NCI-H1436 treated with DMSO at 0.1 percent for 48 hours (cell line): ENCODE measurements at regions not wholly inside any gene's neighbourhood (a gene's known extent, or its start where the extent isn't known, plus 50 kb on each side); places are given as distances from the start of the nearest gene placed in this dataset.
"Not testable (repeated sequence)": the region's sequence is repeated elsewhere in the genome, so short reads cannot be mapped to it uniquely, and the experiment has no call there.

Source experiments
- DNase-seq: peaks from one replicate; lab custom pipeline; 2025; lab: John Stamatoyannopoulos, UW

DNA sequence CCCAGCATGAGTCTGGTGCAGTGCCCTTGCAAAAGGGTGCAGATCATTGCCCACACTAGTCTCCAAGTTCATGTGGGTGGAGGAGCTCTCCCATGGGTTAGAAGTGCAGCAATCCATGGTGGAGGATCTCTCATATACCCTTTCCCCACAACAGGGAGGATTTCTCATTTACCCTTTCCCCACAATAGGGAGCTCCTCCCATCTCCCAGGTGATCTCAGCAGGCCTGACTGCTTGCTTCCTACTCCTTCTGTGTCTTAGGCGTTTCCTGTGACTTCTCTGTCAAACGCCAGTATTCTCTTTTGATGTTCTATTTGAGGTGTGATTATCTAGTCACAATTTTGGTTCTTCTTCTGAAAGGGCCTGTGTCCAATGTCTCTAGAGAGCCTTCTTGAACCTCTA lies 133.8 kb upstream of the RFX3 start:
- DNase-seq: no peak

DNA sequence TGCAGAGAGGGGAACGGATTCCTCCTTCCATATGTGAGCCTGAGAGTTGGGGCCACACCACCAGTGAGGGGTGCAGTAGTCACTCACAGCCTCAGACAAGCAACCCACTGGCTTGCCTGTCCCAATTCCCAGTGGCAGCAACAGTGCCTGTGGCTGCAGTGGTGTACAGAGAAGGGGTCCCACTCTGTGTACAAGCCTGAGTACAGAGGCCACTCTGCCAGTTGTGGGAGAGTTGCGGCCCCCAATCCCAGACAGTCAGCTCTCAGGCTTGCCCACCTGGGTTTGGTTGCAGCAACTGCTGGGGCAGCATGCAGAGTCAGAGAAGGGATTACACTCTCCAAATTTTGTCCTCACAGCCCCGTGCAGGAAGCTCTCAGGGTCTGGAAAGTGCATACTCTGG lies 133.2 kb upstream of the RFX3 start:
- no peak for DNase-seq

DNA sequence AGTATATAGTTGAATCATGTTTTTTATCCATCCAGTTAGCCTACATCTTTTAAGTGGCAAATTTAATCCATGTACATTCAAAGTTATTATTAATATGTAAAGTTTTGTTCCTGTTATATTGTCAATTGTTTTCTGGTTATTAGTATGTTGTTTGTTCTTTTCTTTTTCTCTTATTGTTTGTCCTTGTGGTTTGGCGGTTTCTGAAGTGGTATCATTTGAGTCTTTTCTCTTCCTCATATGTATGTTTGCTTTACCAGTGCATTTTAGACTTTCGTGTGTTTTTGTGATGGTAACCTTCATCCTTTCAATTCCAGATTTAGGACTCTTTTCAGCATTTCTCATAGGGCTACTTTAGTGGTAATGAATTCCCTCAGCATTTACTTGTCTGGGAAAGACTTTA lies 130.4 kb upstream of the RFX3 start:
- DNase-seq: no peak

DNA sequence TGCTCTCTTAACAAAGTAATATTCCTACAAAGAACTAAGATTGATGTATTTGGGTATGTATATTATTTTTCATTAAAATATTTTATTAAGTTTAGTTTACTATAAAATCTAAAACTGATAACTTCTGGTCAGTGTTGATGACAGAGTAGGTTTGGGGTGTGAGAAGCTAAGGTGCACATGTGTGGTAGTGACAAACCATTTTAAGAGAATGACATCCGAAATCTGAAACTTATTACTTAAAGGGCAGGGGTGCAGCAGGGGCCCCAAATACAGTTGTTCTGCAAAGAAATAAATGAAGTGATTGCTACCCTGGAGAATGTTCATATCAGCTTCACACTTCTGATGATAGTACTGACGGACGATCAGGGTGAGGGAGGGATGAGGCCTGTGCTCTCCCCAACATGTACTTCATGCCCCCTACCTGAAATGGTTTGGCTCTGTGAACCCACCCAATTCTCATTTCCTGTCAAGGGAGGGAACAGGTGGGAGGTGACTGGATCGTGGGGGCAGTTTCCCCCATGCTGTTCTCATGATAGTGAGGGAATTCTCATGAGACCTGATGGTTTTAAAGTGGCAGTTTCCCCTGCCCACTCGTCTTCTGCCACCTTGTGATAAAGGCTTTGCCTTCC lies 125.3 kb upstream of the RFX3 start:
- no peak for DNase-seq

DNA sequence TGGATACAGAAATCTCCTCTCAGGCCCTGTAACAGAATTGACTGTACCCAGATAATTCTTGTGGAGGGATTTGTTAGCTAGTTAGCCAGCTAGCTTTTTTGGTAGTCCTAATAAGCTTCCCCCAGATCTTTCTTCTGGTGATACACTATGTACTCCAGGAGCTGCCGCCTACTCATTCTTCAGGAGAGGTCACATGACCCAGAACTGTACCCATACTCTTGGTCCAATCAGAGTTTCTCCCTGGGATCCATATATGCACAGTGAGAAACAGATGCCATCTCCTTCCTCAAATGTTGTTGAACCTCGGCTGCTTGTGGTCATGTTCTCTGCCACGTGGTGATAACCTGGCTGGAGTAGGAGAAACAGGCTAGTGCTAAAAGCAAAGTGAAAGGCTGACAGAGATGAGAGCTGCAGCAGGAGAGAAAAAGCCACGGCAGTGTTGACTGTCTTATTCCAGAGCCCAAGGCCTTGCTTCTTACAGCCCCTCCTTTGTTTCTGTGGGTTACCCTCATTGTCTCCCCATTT lies 123.0 kb upstream of the RFX3 start:
- no peak for DNase-seq

DNA sequence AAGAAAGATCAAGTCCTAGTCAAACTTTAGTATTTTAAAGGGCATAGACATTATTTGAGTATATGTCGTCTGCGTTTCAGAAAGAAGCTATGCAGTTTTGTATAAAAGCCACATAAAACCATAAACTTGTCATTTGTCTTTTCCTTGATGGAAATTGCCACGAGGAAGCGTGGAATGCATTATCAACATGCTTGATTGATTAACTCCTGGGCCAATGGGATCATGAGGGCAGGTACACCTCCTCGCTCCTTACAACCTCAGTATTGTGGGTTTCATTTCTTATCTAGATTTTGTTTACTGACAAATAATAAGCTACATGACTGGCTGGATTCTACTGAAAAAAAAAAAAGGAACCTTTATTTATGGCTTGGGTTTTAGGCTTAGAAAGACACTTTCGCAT lies 122.5 kb upstream of the RFX3 start:
- no peak for DNase-seq

DNA sequence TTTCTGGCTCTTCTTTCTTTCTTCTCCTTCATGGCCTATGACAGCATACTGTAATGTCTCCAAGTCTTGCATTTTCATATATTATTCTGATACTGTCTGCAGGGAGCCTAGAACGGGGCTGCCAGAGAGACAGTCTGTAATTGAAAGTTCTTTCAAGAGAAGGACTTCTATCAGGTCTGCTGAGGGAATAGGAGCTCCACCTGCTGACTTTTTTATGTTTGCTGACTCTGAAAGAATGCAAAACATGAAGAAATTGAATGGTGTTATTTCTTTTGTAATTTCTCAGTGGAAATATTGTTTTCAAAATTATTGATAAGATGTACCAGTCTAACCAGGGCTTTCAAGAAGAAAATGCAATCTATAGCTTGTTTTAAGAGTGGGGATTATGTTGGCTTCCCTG lies 121.9 kb upstream of the RFX3 start:
- DNase-seq: no peak

DNA sequence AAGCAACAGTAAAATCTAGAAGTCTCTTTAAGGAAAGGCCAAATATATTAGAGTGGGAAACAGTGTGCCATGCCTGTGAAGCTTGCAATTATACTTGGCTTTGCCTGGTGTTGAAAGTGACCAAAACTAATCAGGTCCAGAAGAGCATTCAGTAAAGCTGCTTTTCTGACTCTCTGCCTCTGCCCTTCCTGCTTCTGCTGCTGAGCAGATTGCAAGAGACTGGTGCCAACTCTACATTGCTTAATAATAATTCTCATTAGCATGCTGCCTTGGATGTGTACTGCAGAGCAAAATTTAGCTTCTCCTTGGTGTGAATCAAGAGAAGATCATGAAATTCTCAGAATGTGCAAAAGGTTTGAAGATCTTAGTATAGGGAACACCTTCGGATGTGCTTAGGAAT lies 120.4 kb upstream of the RFX3 start:
- DNase-seq: no peak

DNA sequence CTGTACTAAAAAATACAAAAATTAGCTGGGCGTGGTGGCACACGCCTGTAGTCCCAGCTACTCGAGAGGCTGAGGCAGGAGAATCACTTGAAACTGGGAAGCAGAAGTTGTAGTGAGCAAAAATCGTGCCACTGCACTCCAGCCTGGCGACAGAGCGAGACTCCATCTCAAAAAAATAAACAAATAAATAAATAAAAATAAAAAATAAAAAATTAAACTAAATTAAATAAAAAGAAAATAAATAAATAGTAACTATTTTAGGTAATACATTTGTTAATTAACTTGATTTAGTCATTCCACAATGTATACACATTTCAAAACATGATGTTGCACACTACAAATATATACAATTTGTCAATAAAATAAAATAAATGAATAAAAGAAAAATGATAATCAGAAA lies 116.3 kb upstream of the RFX3 start:
- DNase-seq: not testable (repeated sequence)

DNA sequence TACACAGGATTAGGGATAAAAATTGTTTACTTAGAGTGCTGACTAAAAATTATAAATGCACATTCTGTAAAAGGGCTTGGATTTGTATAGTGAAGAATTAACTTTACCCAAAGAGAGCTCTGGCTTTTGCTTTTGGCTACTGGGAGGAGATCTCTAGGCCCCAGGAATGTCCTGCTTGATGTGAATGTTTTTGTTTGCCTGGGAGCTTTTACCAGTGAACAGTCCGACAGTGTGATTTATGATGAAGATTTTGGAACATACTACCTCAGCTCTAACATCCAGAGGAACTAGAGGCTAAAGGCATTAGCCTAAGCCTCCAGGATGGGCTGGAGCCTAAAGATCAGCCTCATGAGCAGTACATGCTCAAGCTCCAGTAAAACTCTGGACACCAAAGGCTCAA lies 103.7 kb upstream of the RFX3 start:
- DNase-seq: no peak

DNA sequence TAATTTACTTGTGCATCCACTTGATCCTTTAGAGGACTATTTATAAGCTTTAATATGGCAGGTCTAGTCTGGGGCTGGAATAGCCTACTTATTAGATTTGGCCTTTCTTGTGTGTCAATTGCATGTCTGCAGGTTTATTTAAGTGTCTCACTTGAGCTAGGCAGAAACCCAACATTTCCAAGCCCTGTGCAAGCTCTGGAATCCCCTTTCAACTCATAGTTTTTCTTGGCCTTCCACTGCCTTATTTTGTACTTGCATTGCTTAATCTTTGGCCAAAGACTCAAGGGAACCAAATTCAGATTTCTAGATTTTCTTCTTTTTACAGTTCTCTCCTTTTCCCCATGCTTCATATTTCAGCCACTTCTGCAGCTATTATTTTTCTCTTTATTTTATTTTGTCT lies 102.4 kb upstream of the RFX3 start:
- no peak for DNase-seq

DNA sequence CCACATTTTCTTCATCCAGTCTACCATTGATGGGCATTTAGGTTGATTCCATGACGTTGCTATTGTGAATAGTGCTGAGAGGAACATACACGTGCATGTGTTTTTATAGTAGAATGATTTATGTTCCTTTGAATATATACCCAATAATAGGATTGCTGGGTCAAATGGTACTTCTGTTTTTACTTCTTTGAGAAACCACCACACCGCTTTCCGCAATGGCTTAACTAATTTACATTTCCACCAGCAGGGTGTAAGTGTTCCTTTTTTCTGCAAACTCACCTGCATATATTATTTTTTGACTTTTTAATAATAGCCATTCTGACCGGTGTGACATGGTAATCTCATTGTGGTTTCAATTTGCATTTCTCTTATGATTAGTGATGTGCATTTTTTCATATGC lies 82.2 kb upstream of the RFX3 start:
- DNase-seq: no peak

DNA sequence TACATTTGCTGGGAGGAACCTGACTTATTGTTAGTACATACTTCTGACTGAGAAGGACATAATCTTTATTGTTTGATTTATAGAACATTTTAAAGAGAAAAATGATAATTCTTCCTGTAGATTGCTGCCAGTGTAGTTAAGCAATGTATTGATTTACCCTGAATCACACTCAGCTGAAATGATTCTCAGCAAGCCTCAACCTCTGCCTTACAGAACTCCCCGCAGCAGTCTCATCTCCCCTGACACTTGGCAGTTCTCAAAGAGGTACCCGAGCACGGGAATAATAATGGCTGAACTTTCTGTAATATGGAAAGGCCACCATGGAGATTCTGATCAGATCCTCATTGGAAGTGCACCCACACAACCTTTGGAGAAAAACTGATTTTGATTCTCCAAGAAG lies 74.9 kb upstream of the RFX3 start:
- DNase-seq: no peak

DNA sequence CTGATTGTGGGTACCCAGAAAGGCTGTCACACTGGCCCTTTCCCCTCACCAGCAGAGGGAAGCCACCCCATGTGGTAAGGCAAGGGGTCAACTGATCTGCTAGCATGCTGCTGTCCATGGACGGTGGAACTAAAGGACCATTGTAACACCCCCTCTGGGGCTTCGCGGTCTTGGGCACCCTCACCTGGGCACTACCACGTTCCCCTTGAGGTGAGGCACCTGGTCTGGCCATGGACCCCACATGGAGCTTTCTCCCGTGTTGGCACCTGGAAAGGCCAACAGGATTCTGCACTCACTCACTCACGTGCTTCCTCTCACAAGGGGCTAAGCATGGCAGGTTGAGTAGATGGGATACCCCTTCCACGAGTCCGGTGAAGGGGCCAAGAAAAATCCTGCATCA lies 72.0 kb upstream of the RFX3 start:
- DNase-seq: no peak

DNA sequence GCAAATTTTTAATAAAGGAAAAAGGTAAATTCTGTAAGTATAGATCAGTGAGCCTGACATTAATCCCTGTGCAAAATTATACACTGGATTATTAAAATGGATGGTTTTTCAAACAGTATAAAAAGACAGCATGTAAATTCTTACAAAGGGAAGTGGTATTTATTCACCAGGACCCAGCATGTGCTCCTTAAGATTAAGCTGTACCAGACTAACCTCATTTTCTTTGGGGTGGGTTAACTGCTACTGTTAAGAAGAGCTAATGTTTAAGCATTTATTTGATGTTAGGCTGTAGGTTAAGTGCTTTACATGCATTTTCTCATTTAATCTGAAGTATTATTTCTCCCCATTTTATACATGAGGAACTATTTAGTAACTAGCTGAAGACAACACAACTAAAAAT lies 60.3 kb upstream of the RFX3 start:
- DNase-seq: no peak

DNA sequence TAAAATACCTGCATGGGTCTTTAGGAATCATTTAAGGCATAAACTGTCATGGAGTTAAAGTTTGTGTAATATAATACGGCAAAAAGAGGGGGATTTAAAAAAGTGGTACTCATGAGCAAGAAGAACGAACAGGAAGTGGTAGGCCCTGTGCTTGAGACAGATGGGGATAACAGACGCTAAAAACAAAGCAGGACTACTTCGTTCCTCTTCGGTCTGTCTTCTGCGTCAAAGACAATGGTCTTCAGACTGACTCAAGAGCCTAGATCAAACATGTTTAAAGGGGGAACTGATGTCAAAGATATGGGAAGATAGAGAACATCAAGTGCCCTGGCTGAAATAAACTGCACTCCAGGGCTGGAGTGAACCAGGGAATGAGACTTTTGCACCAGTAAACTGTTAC lies 59.8 kb upstream of the RFX3 start:
- no peak for DNase-seq

DNA sequence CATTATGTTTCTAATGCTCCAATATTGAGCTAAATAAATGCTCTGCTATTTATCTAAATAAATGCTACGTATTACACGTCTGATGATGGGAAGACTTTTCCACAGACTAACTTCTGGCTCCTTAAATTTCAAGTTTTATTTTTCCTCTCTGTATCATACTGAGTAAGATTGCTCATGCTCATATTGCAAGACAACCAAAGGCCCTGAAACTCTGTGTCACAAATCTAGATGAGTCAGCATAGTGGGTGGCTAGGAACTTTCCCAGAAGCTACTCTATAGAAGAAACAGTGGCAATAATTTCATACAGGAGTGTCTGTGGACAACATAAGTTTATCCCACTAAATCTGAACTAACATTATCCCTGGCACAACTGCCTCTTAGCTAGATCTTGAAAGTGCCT lies 53.0 kb upstream of the RFX3 start:
- DNase-seq: no peak

DNA sequence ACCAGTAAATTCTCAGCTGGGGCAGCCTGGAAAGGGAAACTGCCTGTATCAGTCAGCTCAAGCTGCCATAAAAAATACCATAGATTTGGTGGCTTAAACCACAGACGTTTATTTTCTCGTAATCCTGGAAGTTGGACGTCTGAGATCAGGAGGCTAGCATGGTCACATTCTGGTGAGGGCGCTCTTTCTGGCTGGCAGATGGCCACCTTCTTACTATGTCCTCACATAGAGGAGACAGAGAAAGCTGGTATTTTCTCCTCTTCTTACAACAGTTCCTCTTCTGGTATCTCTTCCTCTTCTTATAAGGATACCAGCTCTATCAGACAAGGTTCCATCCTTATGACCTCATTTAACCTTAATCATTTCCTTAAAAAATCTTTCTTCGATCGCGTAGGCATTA lies 50.5 kb upstream of the RFX3 start:
- DNase-seq: no peak

DNA sequence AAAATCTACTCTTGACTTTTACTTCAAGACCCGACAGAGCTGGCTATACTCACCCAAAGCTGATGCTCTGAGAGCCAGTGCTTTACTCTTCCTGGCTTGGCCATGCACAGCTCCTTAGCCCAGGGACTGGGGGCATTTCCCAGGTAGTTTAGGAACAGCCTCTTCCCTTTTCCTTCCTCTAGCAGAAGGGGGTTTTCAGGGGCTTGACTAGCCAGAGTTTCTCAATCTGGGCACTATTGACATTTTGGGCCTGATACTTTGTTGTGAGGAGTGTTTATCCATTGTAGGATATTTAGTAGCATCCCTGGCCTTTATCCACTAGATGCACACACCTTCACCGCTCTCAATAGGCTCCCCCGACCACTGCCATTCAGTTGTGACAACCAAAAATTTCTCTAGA lies 50.0 kb upstream of the RFX3 start:
- no peak for DNase-seq
